ENCODE measurements at regions not wholly inside any gene's neighbourhood (a gene's known extent, or its start where the extent isn't known, plus 50 kb on each side); places are given as distances from the start of the nearest gene placed in this dataset.

DNA sequence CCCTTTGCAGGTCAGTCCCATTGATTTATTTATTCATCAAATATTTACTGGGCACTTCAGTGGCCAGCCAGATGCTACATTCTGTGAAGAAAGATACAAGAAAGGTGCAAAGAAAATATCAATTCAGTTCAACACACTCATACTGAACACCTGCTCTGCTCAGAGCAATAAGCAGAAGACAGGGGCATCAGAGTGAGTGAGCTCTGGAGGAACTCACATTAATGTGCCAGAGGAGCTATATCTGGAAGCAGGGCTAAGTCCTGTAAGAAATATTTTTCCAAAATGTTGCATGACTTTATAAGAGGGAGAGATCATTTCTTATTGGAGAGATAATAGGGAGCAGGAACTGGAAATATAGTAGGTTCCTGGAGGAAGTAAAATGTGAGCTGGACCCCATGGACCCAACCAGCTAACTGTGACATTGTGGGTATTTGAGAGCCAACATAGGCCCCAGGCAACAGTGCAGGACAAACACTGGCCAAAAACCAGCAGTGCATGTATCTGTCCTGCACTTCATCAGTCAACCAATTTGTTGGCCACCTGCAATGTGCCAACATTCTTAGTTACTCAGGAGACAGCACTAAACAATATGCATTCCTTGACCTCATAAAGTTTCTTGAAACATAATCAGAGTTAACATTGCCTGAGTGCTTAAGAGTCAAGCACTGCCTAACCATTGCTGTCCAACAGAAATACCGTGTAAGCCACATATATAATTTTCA lies 102.7 kb upstream of the PTPRM start:
- no peaks in the 10 kb centered on the region for H3K4me1 Mint-ChIP-seq
- no peak for DNase-seq
- H3K4me3 Mint-ChIP-seq: no peak overlapping the region
- H3K27ac Mint-ChIP-seq: no peak overlapping the region
- H3K9me3 Mint-ChIP-seq: no peaks in the 10 kb centered on the region
- no peaks in the 10 kb centered on the region for H3K36me3 Mint-ChIP-seq (ENCODE audit: low read depth)
- H3K27me3 Mint-ChIP-seq: no peaks in the 10 kb centered on the region
- intact Hi-C loops (cut with micrococcal nuclease): no loop called here

DNA sequence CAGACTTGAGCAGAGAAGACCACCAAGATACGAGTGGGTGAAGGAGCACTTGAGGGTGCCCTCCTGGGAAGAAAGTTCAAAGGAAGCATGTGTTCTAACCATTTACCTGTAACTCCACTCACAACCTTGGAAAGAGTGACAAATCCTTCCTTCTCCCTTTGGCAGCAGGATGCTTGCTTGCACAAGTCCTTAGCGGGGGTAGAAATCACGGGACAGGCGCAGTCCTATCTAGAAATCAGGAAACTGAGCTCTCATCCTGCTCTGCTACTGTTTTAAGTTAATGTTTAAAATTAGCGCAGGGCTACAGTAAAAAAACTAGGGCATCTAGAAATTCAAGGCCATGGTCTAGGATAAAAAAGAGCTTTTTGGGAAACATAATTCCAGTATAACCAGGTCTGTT lies 100.9 kb upstream of the PTPRM start:
- intact Hi-C loops (cut with micrococcal nuclease): no loop called here
- Mint-ChIP-seq H3K9me3 (no peaks in the 10 kb centered on the region), H3K27ac (no peak overlapping the region), H3K4me3 (no peak overlapping the region), H3K4me1 (no peaks in the 10 kb centered on the region), H3K36me3 (ENCODE audit: low read depth) (no peaks in the 10 kb centered on the region), H3K27me3 (no peaks in the 10 kb centered on the region)
- DNase-seq: no peak

GRCh38 chr18:7467708-7468466 lies 99.2 kb upstream of the PTPRM start:
- no peak for DNase-seq
- no peaks in the 10 kb centered on the region for H3K36me3 Mint-ChIP-seq (ENCODE audit: low read depth)
- no peaks in the 10 kb centered on the region for H3K27me3 Mint-ChIP-seq
- H3K4me1 Mint-ChIP-seq: no peaks in the 10 kb centered on the region
- H3K4me3 Mint-ChIP-seq: no peak overlapping the region
- no peak overlapping the region for H3K27ac Mint-ChIP-seq
- no peaks in the 10 kb centered on the region for H3K9me3 Mint-ChIP-seq
- intact Hi-C loops (cut with micrococcal nuclease): no loop called here

GRCh38 chr18:7470101-7470500 lies 97.0 kb upstream of the PTPRM start:
- H3K27me3 Mint-ChIP-seq: no peaks in the 10 kb centered on the region

DNA sequence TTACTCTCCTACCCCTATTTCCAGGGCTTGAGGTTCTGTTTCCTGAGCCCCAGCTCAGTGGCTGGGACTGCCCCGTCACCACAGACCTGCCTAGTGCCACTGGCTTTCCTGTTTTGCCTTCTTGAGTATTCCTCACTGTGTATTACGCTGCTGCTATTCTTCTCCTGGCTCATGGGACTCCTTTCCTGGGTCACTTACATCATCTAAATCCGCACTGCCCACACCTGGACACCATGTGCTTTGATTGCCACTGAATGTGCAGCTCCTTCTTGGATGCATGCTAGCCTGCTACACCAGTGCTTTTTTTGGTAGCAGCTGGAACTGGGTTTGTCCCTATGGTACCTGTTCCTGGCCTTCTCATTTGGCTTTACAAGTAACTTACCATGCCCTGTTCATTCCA lies 96.6 kb upstream of the PTPRM start:
- Mint-ChIP-seq H3K9me3 (no peaks in the 10 kb centered on the region), H3K4me1 (no peaks in the 10 kb centered on the region), H3K4me3 (no peak overlapping the region), H3K36me3 (ENCODE audit: low read depth) (no peaks in the 10 kb centered on the region), H3K27ac (no peak overlapping the region), H3K27me3 (no peaks in the 10 kb centered on the region)
- intact Hi-C loops (cut with micrococcal nuclease): no loop called here
- DNase-seq: no peak

More at GRCh38 chr18:7470101-7470500, 97.0 kb upstream of the PTPRM start:
- no peaks in the 10 kb centered on the region for H3K9me3 Mint-ChIP-seq
- no peaks in the 10 kb centered on the region for H3K36me3 Mint-ChIP-seq (ENCODE audit: low read depth)
- no peak for DNase-seq
- no peak overlapping the region for H3K27ac Mint-ChIP-seq
- H3K4me1 Mint-ChIP-seq: no peaks in the 10 kb centered on the region
- intact Hi-C loops (cut with micrococcal nuclease): no loop called here
- H3K4me3 Mint-ChIP-seq: no peak overlapping the region

DNA sequence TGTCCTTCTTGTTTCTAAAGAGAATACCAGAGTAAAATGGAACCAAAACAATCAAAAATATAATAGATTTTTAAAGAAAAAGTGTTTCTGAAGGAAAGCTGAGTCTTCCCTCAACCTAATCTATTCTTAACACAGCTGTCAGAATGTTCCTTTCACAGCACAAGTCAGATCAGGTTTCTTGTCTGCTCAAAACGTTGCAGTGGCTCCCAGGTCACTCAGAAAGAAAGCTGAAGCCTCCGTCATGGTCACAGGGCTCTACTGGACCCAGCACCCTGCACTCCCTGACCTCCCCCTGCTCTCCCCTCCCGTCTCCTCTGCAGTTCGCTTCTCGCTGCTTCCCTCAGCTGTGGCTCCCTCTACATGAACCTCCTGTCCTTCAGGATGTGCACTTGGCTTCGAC lies 90.7 kb upstream of the PTPRM start:
- intact Hi-C loops (cut with micrococcal nuclease): no loop called here
- no peaks in the 10 kb centered on the region for H3K4me1 Mint-ChIP-seq
- H3K36me3 Mint-ChIP-seq (ENCODE audit: low read depth): no peaks in the 10 kb centered on the region
- H3K27me3 Mint-ChIP-seq: no peaks in the 10 kb centered on the region
- DNase-seq: no peak
- no peaks in the 10 kb centered on the region for H3K9me3 Mint-ChIP-seq
- H3K4me3 Mint-ChIP-seq: no peak overlapping the region
- no peak overlapping the region for H3K27ac Mint-ChIP-seq

- Mint-ChIP-seq H3K9me3 (no peaks in the 10 kb centered on the region), H3K36me3 (ENCODE audit: low read depth) (no peaks in the 10 kb centered on the region), H3K27ac (no peak overlapping the region), H3K4me3 (no peak overlapping the region), H3K4me1 (no peaks in the 10 kb centered on the region), H3K27me3 (no peaks in the 10 kb centered on the region)
- no peak for DNase-seq
- intact Hi-C loops (cut with micrococcal nuclease): no loop called here
Observed at GRCh38 chr18:7479756-7480155, 87.4 kb upstream of the PTPRM start.

GRCh38 chr18:7480879-7481278 lies 86.2 kb upstream of the PTPRM start:
- Mint-ChIP-seq H3K4me1 (no peaks in the 10 kb centered on the region), H3K4me3 (no peak overlapping the region), H3K9me3 (no peaks in the 10 kb centered on the region), H3K27me3 (no peaks in the 10 kb centered on the region), H3K36me3 (ENCODE audit: low read depth) (no peaks in the 10 kb centered on the region), H3K27ac (no peak overlapping the region)
- DNase-seq: no peak
- intact Hi-C loops (cut with micrococcal nuclease): no loop called here

DNA sequence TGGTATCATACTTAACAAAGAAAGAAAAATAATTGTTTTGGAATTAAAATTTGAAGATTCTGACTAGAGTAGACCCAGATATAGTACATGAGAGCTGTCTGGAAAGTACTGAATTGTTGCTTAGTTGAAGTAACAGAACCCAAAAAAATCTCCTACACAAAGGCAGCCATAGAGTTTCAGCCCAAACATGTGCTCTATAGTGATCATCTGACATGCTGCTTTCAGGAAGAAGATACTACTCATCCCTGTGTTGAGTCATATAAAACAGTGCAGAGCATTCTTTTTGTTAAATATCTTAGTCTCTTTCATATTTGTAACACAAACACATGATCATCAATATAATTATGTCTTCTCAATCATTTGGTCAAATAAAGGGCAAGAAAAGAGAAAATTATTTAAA lies 84.8 kb upstream of the PTPRM start:
- Mint-ChIP-seq H3K9me3 (no peaks in the 10 kb centered on the region), H3K27me3 (no peaks in the 10 kb centered on the region), H3K4me3 (no peak overlapping the region), H3K27ac (no peak overlapping the region), H3K4me1 (no peaks in the 10 kb centered on the region), H3K36me3 (ENCODE audit: low read depth) (no peaks in the 10 kb centered on the region)
- intact Hi-C loops (cut with micrococcal nuclease): no loop called here
- no peak for DNase-seq

GRCh38 chr18:7485616-7486015 lies 81.5 kb upstream of the PTPRM start:
- Mint-ChIP-seq H3K4me1 (no peaks in the 10 kb centered on the region), H3K27me3 (no peaks in the 10 kb centered on the region), H3K27ac (no peak overlapping the region), H3K36me3 (ENCODE audit: low read depth) (no peaks in the 10 kb centered on the region), H3K9me3 (no peaks in the 10 kb centered on the region), H3K4me3 (no peak overlapping the region)
- intact Hi-C loops (cut with micrococcal nuclease): no loop called here
- DNase-seq: no peak

GRCh38 chr18:7488571-7488970 lies 78.5 kb upstream of the PTPRM start:
- H3K36me3 Mint-ChIP-seq (ENCODE audit: low read depth): no peaks in the 10 kb centered on the region

GRCh38 chr18:7490104-7490503 lies 77.0 kb upstream of the PTPRM start:
- H3K4me1 Mint-ChIP-seq: no peaks in the 10 kb centered on the region
- intact Hi-C loops (cut with micrococcal nuclease): no loop called here
- no peak for DNase-seq
- no peak overlapping the region for H3K27ac Mint-ChIP-seq
- H3K36me3 Mint-ChIP-seq (ENCODE audit: low read depth): no peaks in the 10 kb centered on the region
- H3K9me3 Mint-ChIP-seq: no peaks in the 10 kb centered on the region
- no peak overlapping the region for H3K4me3 Mint-ChIP-seq
- no peaks in the 10 kb centered on the region for H3K27me3 Mint-ChIP-seq

More at GRCh38 chr18:7488571-7488970, 78.5 kb upstream of the PTPRM start:
- Mint-ChIP-seq H3K27ac (no peak overlapping the region), H3K4me1 (no peaks in the 10 kb centered on the region), H3K9me3 (no peaks in the 10 kb centered on the region), H3K4me3 (no peak overlapping the region), H3K27me3 (no peaks in the 10 kb centered on the region)
- DNase-seq: no peak
- intact Hi-C loops (cut with micrococcal nuclease): no loop called here

DNA sequence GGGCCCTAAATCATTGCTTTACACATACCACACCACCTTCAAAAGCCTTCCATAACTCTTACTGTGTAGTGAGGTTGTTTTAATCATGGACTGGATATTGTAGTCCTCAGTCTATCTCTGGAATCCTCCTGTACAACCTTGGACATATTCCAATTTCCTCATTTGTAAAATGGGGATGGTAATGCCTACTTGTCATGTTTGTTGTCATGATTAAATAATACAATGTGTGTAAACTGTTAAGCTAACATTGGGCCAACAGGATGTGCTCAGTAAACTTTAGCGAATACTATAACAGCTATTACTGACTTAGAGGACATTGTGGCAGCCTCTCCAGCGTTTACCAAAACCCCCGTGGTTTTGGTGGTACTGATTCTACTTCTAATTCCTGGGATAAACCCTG lies 74.7 kb upstream of the PTPRM start:
- no peak overlapping the region for H3K4me3 Mint-ChIP-seq
- H3K27ac Mint-ChIP-seq: no peak overlapping the region
- H3K27me3 Mint-ChIP-seq: no peaks in the 10 kb centered on the region
- H3K9me3 Mint-ChIP-seq: no peaks in the 10 kb centered on the region
- H3K4me1 Mint-ChIP-seq: no peaks in the 10 kb centered on the region
- intact Hi-C loops (cut with micrococcal nuclease): no loop called here
- no peaks in the 10 kb centered on the region for H3K36me3 Mint-ChIP-seq (ENCODE audit: low read depth)
- DNase-seq: no peak

GRCh38 chr18:7497081-7497480 lies 70.0 kb upstream of the PTPRM start:
- no peaks in the 10 kb centered on the region for H3K36me3 Mint-ChIP-seq (ENCODE audit: low read depth)
- H3K4me3 Mint-ChIP-seq: no peak overlapping the region
- intact Hi-C loops (cut with micrococcal nuclease): no loop called here
- no peaks in the 10 kb centered on the region for H3K4me1 Mint-ChIP-seq
- no peak for DNase-seq
- H3K27ac Mint-ChIP-seq: no peak overlapping the region
- no peaks in the 10 kb centered on the region for H3K27me3 Mint-ChIP-seq
- H3K9me3 Mint-ChIP-seq: no peaks in the 10 kb centered on the region

DNA sequence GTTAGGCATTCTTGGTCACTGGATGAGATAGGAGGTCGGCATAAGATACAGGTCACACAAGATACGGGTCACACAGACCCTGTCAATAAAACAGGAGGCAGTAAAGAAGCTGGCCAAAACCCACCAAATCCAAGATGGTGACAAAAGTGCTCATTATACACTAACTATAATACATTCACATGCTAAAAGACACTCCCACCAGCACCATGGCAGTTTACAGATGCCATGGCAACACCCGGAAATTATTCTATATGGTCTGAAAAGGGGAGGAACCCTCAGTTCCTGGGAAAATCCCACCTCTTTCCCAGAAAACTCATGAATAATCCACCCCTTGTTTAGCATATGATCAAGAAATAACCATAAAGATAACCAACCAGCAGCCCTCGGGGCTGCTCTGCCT lies 56.0 kb upstream of the PTPRM start:
- H3K27ac Mint-ChIP-seq: no peak overlapping the region
- no peak for DNase-seq
- intact Hi-C loops (cut with micrococcal nuclease): no loop called here
- no peaks in the 10 kb centered on the region for H3K36me3 Mint-ChIP-seq (ENCODE audit: low read depth)
- no peak overlapping the region for H3K4me3 Mint-ChIP-seq
- no peaks in the 10 kb centered on the region for H3K9me3 Mint-ChIP-seq
- H3K4me1 Mint-ChIP-seq: no peaks in the 10 kb centered on the region
- no peaks in the 10 kb centered on the region for H3K27me3 Mint-ChIP-seq

Data from activated CD4-positive, alpha-beta T cell treated with anti-CD3 and anti-CD28 coated beads, Interleukin-2, amount 10 ng/mL, durations not matched to agents 24 days and 14 days (primary cell).